Neural cell (in vitro differentiated cells): ENCODE measurements at regions not wholly inside any gene's neighbourhood (a gene's known extent, or its start where the extent isn't known, plus 50 kb on each side); places are given as distances from the start of the nearest gene placed in this dataset.

Experiments
- CTCF ChIP-seq: fragments of 450-650 bp; IDR thresholded peaks from 2 replicates; pipeline ENCODE4 v1.5.1; 2014; ENCODE audit warnings: antibody characterized with exemption, mild to moderate bottlenecking, moderate library complexity; ENCODE audit not compliant: poor library complexity, severe bottlenecking
- EZH2 ChIP-seq: fragments of 200-600, 300-800 bp; shearing (Covaris generic), sonication (generic); IDR thresholded peaks from 2 replicates; pipeline ENCODE4 v1.6.1; 2014; ENCODE audit warnings: antibody characterized with exemption, low read length, borderline replicate concordance, mild to moderate bottlenecking; ENCODE audit not compliant: insufficient read depth, poor library complexity, severe bottlenecking
- POLR2AphosphoS5 ChIP-seq: IDR thresholded peaks from 2 replicates; pipeline ENCODE4 v1.6.1; 2012
- RAD21 ChIP-seq: fragments of 450-650 bp; conservative IDR thresholded peaks from 2 replicates; pipeline ENCODE4 v1.6.1; 2014; ENCODE audit warnings: antibody characterized with exemption, mild to moderate bottlenecking, moderate library complexity
- TF ChIP-seq, protein P1 (sequence below): IDR thresholded peaks from 2 replicates; pipeline ENCODE4 v1.6.1; 2012; ENCODE audit warnings: borderline replicate concordance

GRCh38 chr4:186939226-186939625 lies 215.6 kb upstream of the FAT1 start:
- TF ChIP-seq CTCF (no peak), EZH2 (no peak), RAD21 (no peak), POLR2AphosphoS5 (no peak)
- TF ChIP-seq, protein P1, sequence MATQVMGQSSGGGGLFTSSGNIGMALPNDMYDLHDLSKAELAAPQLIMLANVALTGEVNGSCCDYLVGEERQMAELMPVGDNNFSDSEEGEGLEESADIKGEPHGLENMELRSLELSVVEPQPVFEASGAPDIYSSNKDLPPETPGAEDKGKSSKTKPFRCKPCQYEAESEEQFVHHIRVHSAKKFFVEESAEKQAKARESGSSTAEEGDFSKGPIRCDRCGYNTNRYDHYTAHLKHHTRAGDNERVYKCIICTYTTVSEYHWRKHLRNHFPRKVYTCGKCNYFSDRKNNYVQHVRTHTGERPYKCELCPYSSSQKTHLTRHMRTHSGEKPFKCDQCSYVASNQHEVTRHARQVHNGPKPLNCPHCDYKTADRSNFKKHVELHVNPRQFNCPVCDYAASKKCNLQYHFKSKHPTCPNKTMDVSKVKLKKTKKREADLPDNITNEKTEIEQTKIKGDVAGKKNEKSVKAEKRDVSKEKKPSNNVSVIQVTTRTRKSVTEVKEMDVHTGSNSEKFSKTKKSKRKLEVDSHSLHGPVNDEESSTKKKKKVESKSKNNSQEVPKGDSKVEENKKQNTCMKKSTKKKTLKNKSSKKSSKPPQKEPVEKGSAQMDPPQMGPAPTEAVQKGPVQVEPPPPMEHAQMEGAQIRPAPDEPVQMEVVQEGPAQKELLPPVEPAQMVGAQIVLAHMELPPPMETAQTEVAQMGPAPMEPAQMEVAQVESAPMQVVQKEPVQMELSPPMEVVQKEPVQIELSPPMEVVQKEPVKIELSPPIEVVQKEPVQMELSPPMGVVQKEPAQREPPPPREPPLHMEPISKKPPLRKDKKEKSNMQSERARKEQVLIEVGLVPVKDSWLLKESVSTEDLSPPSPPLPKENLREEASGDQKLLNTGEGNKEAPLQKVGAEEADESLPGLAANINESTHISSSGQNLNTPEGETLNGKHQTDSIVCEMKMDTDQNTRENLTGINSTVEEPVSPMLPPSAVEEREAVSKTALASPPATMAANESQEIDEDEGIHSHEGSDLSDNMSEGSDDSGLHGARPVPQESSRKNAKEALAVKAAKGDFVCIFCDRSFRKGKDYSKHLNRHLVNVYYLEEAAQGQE, result no peak
